ENCODE measurements at regions not wholly inside any gene's neighbourhood (a gene's known extent, or its start where the extent isn't known, plus 50 kb on each side); places are given as distances from the start of the nearest gene placed in this dataset.

DNA sequence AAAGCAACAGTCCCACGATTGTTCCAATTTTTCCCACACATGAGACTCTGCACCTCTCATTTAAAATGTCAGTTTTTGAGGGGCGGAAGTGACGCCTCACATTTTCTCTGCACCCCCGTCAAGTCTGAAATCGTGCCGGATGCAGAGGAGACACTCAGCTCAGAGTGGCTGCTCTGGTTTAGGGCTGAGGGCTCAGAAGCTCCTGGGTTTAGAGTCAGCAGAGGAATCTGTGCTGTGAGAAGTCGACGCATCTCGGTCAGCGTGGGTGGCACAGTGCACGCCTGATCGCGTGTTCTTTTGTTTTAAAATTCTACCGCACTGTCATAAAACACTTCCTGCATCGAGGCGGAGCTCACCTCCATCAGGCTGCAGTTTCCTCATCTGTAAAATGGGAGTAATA lies 116.7 kb upstream of the ADRA2C start:
- TF ChIP-seq, protein P1, sequence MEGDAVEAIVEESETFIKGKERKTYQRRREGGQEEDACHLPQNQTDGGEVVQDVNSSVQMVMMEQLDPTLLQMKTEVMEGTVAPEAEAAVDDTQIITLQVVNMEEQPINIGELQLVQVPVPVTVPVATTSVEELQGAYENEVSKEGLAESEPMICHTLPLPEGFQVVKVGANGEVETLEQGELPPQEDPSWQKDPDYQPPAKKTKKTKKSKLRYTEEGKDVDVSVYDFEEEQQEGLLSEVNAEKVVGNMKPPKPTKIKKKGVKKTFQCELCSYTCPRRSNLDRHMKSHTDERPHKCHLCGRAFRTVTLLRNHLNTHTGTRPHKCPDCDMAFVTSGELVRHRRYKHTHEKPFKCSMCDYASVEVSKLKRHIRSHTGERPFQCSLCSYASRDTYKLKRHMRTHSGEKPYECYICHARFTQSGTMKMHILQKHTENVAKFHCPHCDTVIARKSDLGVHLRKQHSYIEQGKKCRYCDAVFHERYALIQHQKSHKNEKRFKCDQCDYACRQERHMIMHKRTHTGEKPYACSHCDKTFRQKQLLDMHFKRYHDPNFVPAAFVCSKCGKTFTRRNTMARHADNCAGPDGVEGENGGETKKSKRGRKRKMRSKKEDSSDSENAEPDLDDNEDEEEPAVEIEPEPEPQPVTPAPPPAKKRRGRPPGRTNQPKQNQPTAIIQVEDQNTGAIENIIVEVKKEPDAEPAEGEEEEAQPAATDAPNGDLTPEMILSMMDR (IDR thresholded peaks at IDR 0.05; ENCODE audit: insufficient read depth in 1 of 2, low read depth in 1 of 2, low read length in 1 of 2, severe bottlenecking in 1 of 2, unreplicated experiment in 1 of 2), result no peak
- ChIA-PET CTCF (no interaction called here), POLR2A (no interaction called here)
- no peaks in the 10 kb centered on the region for H3K9me3 ChIP-seq
- BruUV-seq (replicated peaks), result no TSS peak
- Mint-ChIP-seq H3K4me1 (ENCODE audit: low read depth, unreplicated experiment) (no peaks in the 10 kb centered on the region), H3K4me3 (ENCODE audit: unreplicated experiment) (no peak overlapping the region), H3K27me3 (ENCODE audit: insufficient read depth, unreplicated experiment) (no peaks in the 10 kb centered on the region), H3K36me3 (ENCODE audit: insufficient read depth, unreplicated experiment) (no peaks in the 10 kb centered on the region), H3K27ac (ENCODE audit: unreplicated experiment) (no peak overlapping the region), H3K9me3 (ENCODE audit: unreplicated experiment) (no peaks in the 10 kb centered on the region)
- intact Hi-C loops (cut with micrococcal nuclease; ENCODE audit: unreplicated experiment), result no loop called here
- no peak for DNase-seq
- no peaks in the 10 kb centered on the region for H3K27me3 ChIP-seq (replicated peaks; ENCODE audit: control insufficient read depth, insufficient read depth, low read length)
- no peaks in the 10 kb centered on the region for H3K36me3 ChIP-seq (ENCODE audit: control insufficient read depth, insufficient read depth, low read length)
- 0 out of 2 replicates have a peak, but pooled peaks cover 5% of the 10 kb centered on the region for H3K4me1 ChIP-seq
- H3K4me3 ChIP-seq (ENCODE audit: low read depth, low read length), result no peak overlapping the region

DNA sequence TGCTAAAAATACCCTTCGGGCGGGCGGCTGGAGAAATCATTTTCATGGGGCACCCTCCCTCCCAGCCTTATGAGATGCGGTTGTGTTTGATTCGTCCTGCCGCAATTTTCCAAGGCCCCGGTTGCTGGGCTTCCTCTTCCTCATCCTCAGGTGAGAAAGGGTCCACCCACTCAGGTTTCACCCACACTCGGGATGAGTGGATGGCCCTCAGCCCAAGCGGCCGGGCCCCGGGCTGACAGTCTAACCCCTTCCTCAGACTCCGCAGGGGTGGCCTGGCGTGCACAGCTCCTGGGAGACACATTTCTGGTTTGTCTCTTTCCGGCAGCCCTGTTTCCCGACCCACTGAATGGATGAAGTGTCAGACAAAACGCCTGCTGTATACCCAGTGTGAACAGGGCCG lies 116.5 kb upstream of the LRPAP1 start:
- Histone ChIP-seq H3K9me3 (no peaks in the 10 kb centered on the region), H3K36me3 (ENCODE audit: control insufficient read depth, insufficient read depth, low read length) (no peaks in the 10 kb centered on the region), H3K4me3 (ENCODE audit: low read depth, low read length) (no peak overlapping the region), H3K4me1 (0 out of 2 replicates have a peak, but pooled peaks cover 5% of the 10 kb centered on the region), H3K27me3 (replicated peaks; ENCODE audit: control insufficient read depth, insufficient read depth, low read length) (no peaks in the 10 kb centered on the region)
- Mint-ChIP-seq H3K4me1 (ENCODE audit: low read depth, unreplicated experiment) (no peaks in the 10 kb centered on the region), H3K27me3 (ENCODE audit: insufficient read depth, unreplicated experiment) (no peaks in the 10 kb centered on the region), H3K9me3 (ENCODE audit: unreplicated experiment) (no peaks in the 10 kb centered on the region), H3K27ac (ENCODE audit: unreplicated experiment) (no peak overlapping the region), H3K4me3 (ENCODE audit: unreplicated experiment) (no peak overlapping the region), H3K36me3 (ENCODE audit: insufficient read depth, unreplicated experiment) (no peaks in the 10 kb centered on the region)
- intact Hi-C loops (cut with micrococcal nuclease; ENCODE audit: unreplicated experiment), result no loop called here
- no TSS peak for BruUV-seq (replicated peaks)
- DNase-seq, result no peak
- ChIA-PET POLR2A (no interaction called here), CTCF (no interaction called here)
- TF ChIP-seq, protein P1 (IDR thresholded peaks at IDR 0.05; ENCODE audit: insufficient read depth in 1 of 2, low read depth in 1 of 2, low read length in 1 of 2, severe bottlenecking in 1 of 2, unreplicated experiment in 1 of 2), result no peak

DNA sequence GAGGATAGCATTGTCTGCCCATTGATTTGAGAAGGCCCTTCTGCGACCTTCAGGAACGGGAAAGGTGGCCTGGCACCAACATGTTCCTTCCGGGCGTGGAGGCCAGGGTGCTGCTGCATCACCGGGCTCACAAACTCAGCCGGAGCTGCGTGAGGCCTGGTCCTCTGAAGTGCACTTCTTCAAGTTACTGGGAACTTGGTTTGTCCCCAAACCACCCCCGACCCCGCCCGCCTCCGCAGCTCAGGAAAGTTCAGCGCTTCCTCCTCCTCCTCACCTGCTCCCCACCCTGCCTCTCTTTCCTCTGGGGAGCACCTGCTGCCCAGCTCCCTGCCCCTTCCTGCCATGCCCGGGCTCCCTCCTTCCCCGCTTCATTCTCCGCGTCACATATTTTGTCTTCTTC lies 116.0 kb upstream of the LRPAP1 start:
- Histone ChIP-seq H3K36me3 (ENCODE audit: control insufficient read depth, insufficient read depth, low read length) (no peaks in the 10 kb centered on the region), H3K27me3 (replicated peaks; ENCODE audit: control insufficient read depth, insufficient read depth, low read length) (no peaks in the 10 kb centered on the region), H3K4me3 (ENCODE audit: low read depth, low read length) (no peak overlapping the region), H3K4me1 (0 out of 2 replicates have a peak, but pooled peaks cover 5% of the 10 kb centered on the region), H3K9me3 (no peaks in the 10 kb centered on the region)
- H3K27me3 Mint-ChIP-seq (ENCODE audit: insufficient read depth, unreplicated experiment), result no peaks in the 10 kb centered on the region
- no peaks in the 10 kb centered on the region for H3K36me3 Mint-ChIP-seq (ENCODE audit: insufficient read depth, unreplicated experiment)
- TF ChIP-seq, protein P1 (IDR thresholded peaks at IDR 0.05; ENCODE audit: insufficient read depth in 1 of 2, low read depth in 1 of 2, low read length in 1 of 2, severe bottlenecking in 1 of 2, unreplicated experiment in 1 of 2), result no peak
- no TSS peak for BruUV-seq (replicated peaks)
- intact Hi-C loops (cut with micrococcal nuclease; ENCODE audit: unreplicated experiment), result no loop called here
- no peak overlapping the region for H3K27ac Mint-ChIP-seq (ENCODE audit: unreplicated experiment)
- H3K4me1 Mint-ChIP-seq (ENCODE audit: low read depth, unreplicated experiment), result no peaks in the 10 kb centered on the region
- no peak overlapping the region for H3K4me3 Mint-ChIP-seq (ENCODE audit: unreplicated experiment)
- ChIA-PET POLR2A (no interaction called here), CTCF (no interaction called here)
- no peaks in the 10 kb centered on the region for H3K9me3 Mint-ChIP-seq (ENCODE audit: unreplicated experiment)
- DNase-seq, result no peak
